SH-SY5Y (cell line): ENCODE measurements at regions not wholly inside any gene's neighbourhood (a gene's known extent, or its start where the extent isn't known, plus 50 kb on each side); places are given as distances from the start of the nearest gene placed in this dataset.

Source experiments
- GATA2 ChIP-seq: IDR thresholded peaks from 2 replicates; pipeline ENCODE4 v1.6.1; 2011; ENCODE audit warnings: mild to moderate bottlenecking, low read depth, low read length
- GATA3 ChIP-seq: IDR thresholded peaks from 2 replicates; pipeline ENCODE4 v1.6.1; 2011; ENCODE audit warnings: low read depth, mild to moderate bottlenecking, low read length, moderate library complexity

- TF ChIP-seq GATA2, result no peak
- no peak for TF ChIP-seq GATA3
Observed at GRCh38 chr10:35949811-35950211, 307.7 kb upstream of the FZD8 start.
